ENCODE measurements at regions not wholly inside any gene's neighbourhood (a gene's known extent, or its start where the extent isn't known, plus 50 kb on each side); places are given as distances from the start of the nearest gene placed in this dataset.
A peak's percentile ranks its signal among the peaks of the same experiment; 100 is the strongest.

DNA sequence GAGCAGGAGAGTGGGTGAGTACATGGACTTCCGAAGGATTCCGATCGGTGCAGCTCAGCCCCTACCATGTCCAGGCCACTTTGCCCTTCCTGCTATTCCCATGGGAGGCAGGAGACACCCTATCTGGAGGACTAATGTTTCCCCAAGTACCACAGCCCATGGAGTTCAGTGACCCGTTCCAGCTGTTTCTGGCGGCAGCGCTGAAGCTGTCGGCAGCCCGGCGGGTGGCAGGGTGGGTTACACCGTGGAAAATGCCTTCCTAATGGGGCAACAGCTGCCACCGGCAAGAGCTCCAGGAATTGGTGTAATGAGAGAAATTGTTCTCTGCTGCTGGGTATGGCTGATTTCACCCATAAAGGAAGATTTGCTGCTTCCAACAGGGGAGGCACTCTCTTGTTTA lies 98.3 kb downstream of the MYCN start:
- no peaks in the 10 kb centered on the region for H3K79me1 ChIP-seq (ENCODE audit: insufficient read depth, low read depth, low read length, poor library complexity, severe bottlenecking)
- H2BK20ac ChIP-seq (ENCODE audit: low read depth, low read length, poor library complexity, severe bottlenecking): no peak overlapping the region
- H3K14ac ChIP-seq (ENCODE audit: insufficient read depth, low read length): no peak overlapping the region; the same call in 1 of the 2 replicates
- no peak overlapping the region for H2BK5ac ChIP-seq (ENCODE audit: insufficient read length, low read length)
- whole genome bisulfite sequencing (ENCODE audit: extremely low coverage, insufficient read length, low lambda C conversion rate): no CpG with 5 or more reads among the region's 11 CpGs
- DNase-seq: no peak
- H2BK12ac ChIP-seq (ENCODE audit: insufficient read length, low read depth, low read length): no peak overlapping the region
- H3K9ac ChIP-seq (ENCODE audit: extremely low read depth, insufficient read length, low read length): no peak overlapping the region
- H2BK15ac ChIP-seq (ENCODE audit: low read depth, low read length): no peak overlapping the region
- H3K27me3 ChIP-seq (ENCODE audit: insufficient read depth, low read length): no peaks in the 10 kb centered on the region
- Mint-ChIP-seq H3K4me1 (peaks cover 40 to 45% of the 10 kb centered on the region in 2 experiments), H3K9me3 (no peaks in the 10 kb centered on the region), H3K27ac (peak overlapping the region in 1 of 3 experiments; percentile 69; a peak in 1 of 7 replicates), H3K36me3 (ENCODE audit: insufficient read depth in 1 of 3, low read depth in 3 of 3) (no peaks in the 10 kb centered on the region; a peak in 1 of 7 replicates), H3K4me3 (no peak overlapping the region), H3K27me3 (ENCODE audit: low read depth) (no peaks in the 10 kb centered on the region; the same call in 1 of the 2 replicates)
- no peak overlapping the region for H2AFZ ChIP-seq (ENCODE audit: low read length)
- no peak overlapping the region for H3T11ph ChIP-seq (ENCODE audit: low read length)
- no peaks in the 10 kb centered on the region; the same call in 1 of the 2 replicates for H3K4me1 ChIP-seq (ENCODE audit: insufficient read depth, low read length)
- H3K18ac ChIP-seq (ENCODE audit: insufficient read length, low read depth, low read length): no peak overlapping the region
- H3K23me2 ChIP-seq (ENCODE audit: insufficient read length, low read depth, low read length, poor library complexity, severe bottlenecking): no peaks in the 10 kb centered on the region
- H3K9me3 ChIP-seq (ENCODE audit: control insufficient read depth, low read depth, low read length): no peaks in the 10 kb centered on the region
- TF ChIP-seq, protein P1, sequence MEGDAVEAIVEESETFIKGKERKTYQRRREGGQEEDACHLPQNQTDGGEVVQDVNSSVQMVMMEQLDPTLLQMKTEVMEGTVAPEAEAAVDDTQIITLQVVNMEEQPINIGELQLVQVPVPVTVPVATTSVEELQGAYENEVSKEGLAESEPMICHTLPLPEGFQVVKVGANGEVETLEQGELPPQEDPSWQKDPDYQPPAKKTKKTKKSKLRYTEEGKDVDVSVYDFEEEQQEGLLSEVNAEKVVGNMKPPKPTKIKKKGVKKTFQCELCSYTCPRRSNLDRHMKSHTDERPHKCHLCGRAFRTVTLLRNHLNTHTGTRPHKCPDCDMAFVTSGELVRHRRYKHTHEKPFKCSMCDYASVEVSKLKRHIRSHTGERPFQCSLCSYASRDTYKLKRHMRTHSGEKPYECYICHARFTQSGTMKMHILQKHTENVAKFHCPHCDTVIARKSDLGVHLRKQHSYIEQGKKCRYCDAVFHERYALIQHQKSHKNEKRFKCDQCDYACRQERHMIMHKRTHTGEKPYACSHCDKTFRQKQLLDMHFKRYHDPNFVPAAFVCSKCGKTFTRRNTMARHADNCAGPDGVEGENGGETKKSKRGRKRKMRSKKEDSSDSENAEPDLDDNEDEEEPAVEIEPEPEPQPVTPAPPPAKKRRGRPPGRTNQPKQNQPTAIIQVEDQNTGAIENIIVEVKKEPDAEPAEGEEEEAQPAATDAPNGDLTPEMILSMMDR (conservative IDR thresholded peaks at IDR 0.05): no peak
- H3K56ac ChIP-seq (ENCODE audit: insufficient read length, low read depth, low read length): no peak overlapping the region
- H3K4ac ChIP-seq (ENCODE audit: low read depth, low read length): no peak overlapping the region
- no peak overlapping the region for H2BK120ac ChIP-seq (ENCODE audit: low read depth, low read length, poor library complexity, severe bottlenecking)
- no peak overlapping the region for H3K27ac ChIP-seq (ENCODE audit: insufficient read length, low read depth, low read length)
- H4K91ac ChIP-seq (ENCODE audit: insufficient read length, low read depth, low read length): no peak overlapping the region
- H4K20me1 ChIP-seq (ENCODE audit: control insufficient read depth, insufficient read depth, insufficient read length): no peaks in the 10 kb centered on the region
- no peak overlapping the region for H2AK5ac ChIP-seq (ENCODE audit: insufficient read length, low read length)
- no peak overlapping the region for H4K5ac ChIP-seq (ENCODE audit: insufficient read length, low read depth, low read length)
- no peak overlapping the region for H4K8ac ChIP-seq (replicated peaks; ENCODE audit: insufficient read length, low read depth, low read length)
- no peak overlapping the region for H3K4me2 ChIP-seq (ENCODE audit: insufficient read depth, insufficient read length, low read length)
- H3K23ac ChIP-seq (ENCODE audit: insufficient read length, low read depth, low read length): no peak overlapping the region
- no peaks in the 10 kb centered on the region for H3K79me2 ChIP-seq (ENCODE audit: insufficient read depth, low read length)

All from H9 (cell line).